ENCODE measurements at regions not wholly inside any gene's neighbourhood (a gene's known extent, or its start where the extent isn't known, plus 50 kb on each side); places are given as distances from the start of the nearest gene placed in this dataset.

- in situ Hi-C loops (cut with MboI; ENCODE audit: low pct_unique_long_range_greater_than_20kb, low sequenced_read_pairs, unreplicated experiment) = no loop called here
- DNase-seq (ENCODE audit: low spot score) = no peak
- TF ChIP-seq CTCF (IDR thresholded peaks at IDR 0.05; ENCODE audit: extremely low read depth, insufficient read depth, missing control alignments) = no peak
Measured at GRCh38 chr5:82601861-82602260, 323.7 kb upstream of the RPS23 start.

DNA sequence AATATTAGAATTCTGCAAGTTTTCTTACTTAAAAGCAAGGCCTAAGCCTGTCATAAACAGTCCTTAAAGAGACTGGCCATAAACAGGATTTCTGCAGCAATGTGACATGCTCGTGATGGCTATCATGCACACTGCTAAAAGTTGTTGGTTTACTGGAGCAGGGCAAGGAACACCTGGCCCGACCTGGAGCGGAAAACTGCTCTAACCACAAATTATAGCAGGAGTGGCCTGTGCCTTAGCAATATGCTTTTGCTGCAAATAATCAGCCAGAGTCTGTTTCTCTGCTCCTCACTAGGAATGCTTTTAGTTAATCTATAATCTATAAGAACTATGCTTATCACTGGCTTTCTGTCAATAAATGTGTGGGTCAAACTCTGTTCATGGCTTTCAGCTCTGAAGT is 322.9 kb upstream of the RPS23 start:
- in situ Hi-C loops (cut with MboI; ENCODE audit: low pct_unique_long_range_greater_than_20kb, low sequenced_read_pairs, unreplicated experiment) = no loop called here
- TF ChIP-seq CTCF (IDR thresholded peaks at IDR 0.05; ENCODE audit: extremely low read depth, insufficient read depth, missing control alignments) = no peak
- DNase-seq (ENCODE audit: low spot score) = no peak

GRCh38 chr5:82599692-82600091 is 321.5 kb upstream of the RPS23 start:
- TF ChIP-seq CTCF (IDR thresholded peaks at IDR 0.05; ENCODE audit: extremely low read depth, insufficient read depth, missing control alignments) = no peak
- in situ Hi-C loops (cut with MboI; ENCODE audit: low pct_unique_long_range_greater_than_20kb, low sequenced_read_pairs, unreplicated experiment) = no loop called here
- no peak for DNase-seq (ENCODE audit: low spot score)

DNA sequence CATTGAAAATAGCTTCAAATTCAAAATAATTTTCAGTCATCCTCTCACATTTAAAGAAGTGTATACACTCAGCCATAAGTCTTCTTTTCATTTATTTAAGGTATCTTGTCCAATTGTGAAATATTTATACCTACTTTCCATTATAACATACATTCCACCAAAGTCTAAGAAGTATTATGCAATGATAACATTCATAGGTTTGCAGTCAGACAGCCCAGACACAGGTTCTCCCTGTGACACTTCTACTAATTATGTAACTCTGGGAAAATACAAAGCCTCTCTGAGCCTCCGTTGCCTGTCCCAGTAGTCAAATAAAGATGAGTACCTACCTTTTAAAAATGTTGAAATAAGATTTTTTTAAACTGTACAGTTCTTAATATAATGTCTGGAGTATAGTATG is 320.9 kb upstream of the RPS23 start:
- TF ChIP-seq CTCF (IDR thresholded peaks at IDR 0.05; ENCODE audit: extremely low read depth, insufficient read depth, missing control alignments) = no peak
- DNase-seq (ENCODE audit: low spot score) = no peak
- in situ Hi-C loops (cut with MboI; ENCODE audit: low pct_unique_long_range_greater_than_20kb, low sequenced_read_pairs, unreplicated experiment) = no loop called here

- no peak for DNase-seq (ENCODE audit: low spot score)
- in situ Hi-C loops (cut with MboI; ENCODE audit: low pct_unique_long_range_greater_than_20kb, low sequenced_read_pairs, unreplicated experiment) = no loop called here
- TF ChIP-seq CTCF (IDR thresholded peaks at IDR 0.05; ENCODE audit: extremely low read depth, insufficient read depth, missing control alignments) = peak; percentile 40
Measured at GRCh38 chr5:82597437-82597836, 319.3 kb upstream of the RPS23 start.

- no peak for TF ChIP-seq CTCF (IDR thresholded peaks at IDR 0.05; ENCODE audit: extremely low read depth, insufficient read depth, missing control alignments)
- no peak for DNase-seq (ENCODE audit: low spot score)
- in situ Hi-C loops (cut with MboI; ENCODE audit: low pct_unique_long_range_greater_than_20kb, low sequenced_read_pairs, unreplicated experiment) = no loop called here
Measured at GRCh38 chr5:82596451-82596850, 318.3 kb upstream of the RPS23 start.

GRCh38 chr5:82595113-82595512 is 317.0 kb upstream of the RPS23 start:
- in situ Hi-C loops (cut with MboI; ENCODE audit: low pct_unique_long_range_greater_than_20kb, low sequenced_read_pairs, unreplicated experiment) = no loop called here
- no peak for DNase-seq (ENCODE audit: low spot score)

More at GRCh38 chr5:82595113-82595512, 317.0 kb upstream of the RPS23 start:
- TF ChIP-seq CTCF (IDR thresholded peaks at IDR 0.05; ENCODE audit: extremely low read depth, insufficient read depth, missing control alignments) = no peak
